PC-3 (cell line): ENCODE measurements at regions not wholly inside any gene's neighbourhood (a gene's known extent, or its start where the extent isn't known, plus 50 kb on each side); places are given as distances from the start of the nearest gene placed in this dataset.
"Not testable (repeated sequence)": the region's sequence is repeated elsewhere in the genome, so short reads cannot be mapped to it uniquely, and the experiment has no call there.

Source experiments
- EZH2phosphoT487 ChIP-seq: fragments of 300-600 bp; sonication (generic); IDR thresholded peaks from 2 replicates; pipeline ENCODE4 v1.6.1; 2018; ENCODE audit warnings: mild to moderate bottlenecking, antibody characterized with exemption, low read length, borderline replicate concordance
- TF ChIP-seq, protein P1 (sequence below): fragments of 300-600 bp; sonication (generic); conservative IDR thresholded peaks from 2 replicates; pipeline ENCODE4 v1.5.1; 2017; ENCODE audit warnings: antibody characterized with exemption, low read depth, mild to moderate bottlenecking, low read length

DNA sequence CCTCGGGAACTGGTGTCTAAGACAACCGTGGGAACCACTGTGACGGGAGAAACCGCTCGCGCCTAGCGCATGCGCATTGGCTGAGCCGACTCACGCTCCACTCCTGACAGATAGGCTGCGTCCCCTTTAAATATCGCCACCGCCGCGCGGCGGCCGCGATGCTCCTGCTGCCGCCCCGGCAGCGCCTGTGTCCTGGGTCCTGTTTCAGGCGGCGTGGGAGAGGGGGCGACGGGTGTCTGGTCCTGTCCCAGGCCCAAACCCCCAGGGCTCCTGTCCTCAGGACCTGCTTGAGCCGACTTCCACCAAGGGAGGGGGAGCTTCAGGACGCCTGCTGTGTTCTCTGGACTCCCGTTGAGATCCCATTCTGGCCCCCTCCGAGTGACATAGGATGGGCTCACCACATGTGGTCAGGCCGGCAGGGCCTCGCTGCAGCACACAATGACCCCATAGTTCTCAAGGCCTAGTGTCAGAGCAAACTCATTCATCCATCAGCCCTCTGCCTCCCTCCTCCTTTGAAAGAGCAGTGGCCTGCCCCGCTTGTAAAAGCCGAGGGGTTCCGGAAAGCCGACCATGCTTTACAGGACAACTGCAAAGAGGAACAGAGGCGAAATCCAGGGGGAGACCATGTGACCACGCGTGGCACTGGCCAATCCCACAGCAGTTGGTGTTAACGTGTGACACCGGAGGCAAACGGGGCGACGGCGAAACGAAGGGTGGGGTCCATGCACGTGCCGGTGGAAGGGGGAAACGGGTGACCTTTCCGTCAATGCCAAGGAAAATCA lies 710.0 kb upstream of the TPTE start:
- TF ChIP-seq, protein P1, sequence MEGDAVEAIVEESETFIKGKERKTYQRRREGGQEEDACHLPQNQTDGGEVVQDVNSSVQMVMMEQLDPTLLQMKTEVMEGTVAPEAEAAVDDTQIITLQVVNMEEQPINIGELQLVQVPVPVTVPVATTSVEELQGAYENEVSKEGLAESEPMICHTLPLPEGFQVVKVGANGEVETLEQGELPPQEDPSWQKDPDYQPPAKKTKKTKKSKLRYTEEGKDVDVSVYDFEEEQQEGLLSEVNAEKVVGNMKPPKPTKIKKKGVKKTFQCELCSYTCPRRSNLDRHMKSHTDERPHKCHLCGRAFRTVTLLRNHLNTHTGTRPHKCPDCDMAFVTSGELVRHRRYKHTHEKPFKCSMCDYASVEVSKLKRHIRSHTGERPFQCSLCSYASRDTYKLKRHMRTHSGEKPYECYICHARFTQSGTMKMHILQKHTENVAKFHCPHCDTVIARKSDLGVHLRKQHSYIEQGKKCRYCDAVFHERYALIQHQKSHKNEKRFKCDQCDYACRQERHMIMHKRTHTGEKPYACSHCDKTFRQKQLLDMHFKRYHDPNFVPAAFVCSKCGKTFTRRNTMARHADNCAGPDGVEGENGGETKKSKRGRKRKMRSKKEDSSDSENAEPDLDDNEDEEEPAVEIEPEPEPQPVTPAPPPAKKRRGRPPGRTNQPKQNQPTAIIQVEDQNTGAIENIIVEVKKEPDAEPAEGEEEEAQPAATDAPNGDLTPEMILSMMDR, result not testable (repeated sequence)
- TF ChIP-seq EZH2phosphoT487, result not testable (repeated sequence)
